Testis (tissue), 2 donors: ENCODE measurements at regions not wholly inside any gene's neighbourhood (a gene's known extent, or its start where the extent isn't known, plus 50 kb on each side); places are given as distances from the start of the nearest gene placed in this dataset.

Source experiments
- CTCF ChIP-seq, 3 experiments: fragments of 450-650 bp in 2 of 3; fragments of 200-600 bp in 1 of 3; sonication (generic) in 1 of 3; IDR thresholded peaks; one replicate each; pipeline ENCODE4 v1.5.1; 2016 to 2019; ENCODE audit warnings: antibody characterized with exemption in 3 of 3, mild to moderate bottlenecking in 2 of 3, moderate library complexity in 1 of 3
- POLR2A ChIP-seq: fragments of 450-650 bp; IDR thresholded peaks from one replicate; pipeline ENCODE4 v1.6.1; 2017; ENCODE audit warnings: antibody characterized with exemption, mild to moderate bottlenecking, moderate library complexity

GRCh38 chr16:79402920-79403319, 197.6 kb downstream of the MAF start:
- TF ChIP-seq POLR2A = no peak
- TF ChIP-seq CTCF (IDR thresholded peaks at IDR 0.05) = no peak
